Right lobe of liver (tissue), 4 donors: ENCODE measurements at regions not wholly inside any gene's neighbourhood (a gene's known extent, or its start where the extent isn't known, plus 50 kb on each side); places are given as distances from the start of the nearest gene placed in this dataset.

Source experiments
- POLR2A ChIP-seq: fragments of 450-650 bp; IDR thresholded peaks from one replicate; pipeline ENCODE4 v1.6.1; 2017; ENCODE audit warnings: antibody characterized with exemption, mild to moderate bottlenecking
- TF ChIP-seq, protein P1 (sequence below), 4 donors: fragments of 200-600 bp in 3 of 4; fragments of 450-650 bp in 1 of 4; IDR thresholded peaks; one replicate each; pipeline versions ENCODE4 v1.5.1 to v1.8.0; 2016 to 2022; ENCODE audit warnings: antibody characterized with exemption in 4 of 4, mild to moderate bottlenecking in 2 of 4
- donor health status: DM: no; HTN: no; CAD: no.
- donor health status: DM: no; HTN: no; CAD: no.
- donor health status: DM: no; HTN: yes; CAD: no.

- TF ChIP-seq, protein P1, sequence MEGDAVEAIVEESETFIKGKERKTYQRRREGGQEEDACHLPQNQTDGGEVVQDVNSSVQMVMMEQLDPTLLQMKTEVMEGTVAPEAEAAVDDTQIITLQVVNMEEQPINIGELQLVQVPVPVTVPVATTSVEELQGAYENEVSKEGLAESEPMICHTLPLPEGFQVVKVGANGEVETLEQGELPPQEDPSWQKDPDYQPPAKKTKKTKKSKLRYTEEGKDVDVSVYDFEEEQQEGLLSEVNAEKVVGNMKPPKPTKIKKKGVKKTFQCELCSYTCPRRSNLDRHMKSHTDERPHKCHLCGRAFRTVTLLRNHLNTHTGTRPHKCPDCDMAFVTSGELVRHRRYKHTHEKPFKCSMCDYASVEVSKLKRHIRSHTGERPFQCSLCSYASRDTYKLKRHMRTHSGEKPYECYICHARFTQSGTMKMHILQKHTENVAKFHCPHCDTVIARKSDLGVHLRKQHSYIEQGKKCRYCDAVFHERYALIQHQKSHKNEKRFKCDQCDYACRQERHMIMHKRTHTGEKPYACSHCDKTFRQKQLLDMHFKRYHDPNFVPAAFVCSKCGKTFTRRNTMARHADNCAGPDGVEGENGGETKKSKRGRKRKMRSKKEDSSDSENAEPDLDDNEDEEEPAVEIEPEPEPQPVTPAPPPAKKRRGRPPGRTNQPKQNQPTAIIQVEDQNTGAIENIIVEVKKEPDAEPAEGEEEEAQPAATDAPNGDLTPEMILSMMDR (IDR thresholded peaks at IDR 0.05) = no peak
- TF ChIP-seq POLR2A = no peak
Measured at GRCh38 chr15:36062357-36062756, 516.4 kb upstream of the DPH6 start.
